Right atrium auricular region (tissue), 2 donors: ENCODE measurements at regions not wholly inside any gene's neighbourhood (a gene's known extent, or its start where the extent isn't known, plus 50 kb on each side); places are given as distances from the start of the nearest gene placed in this dataset.
A peak's percentile ranks its signal among the peaks of the same experiment; 100 is the strongest.

Experiments used
- DNase-seq: peaks from one replicate; pipeline ENCODE4 v3.0.0-alpha.2; 2019; ENCODE audit warnings: low spot score
- H3K27ac ChIP-seq, 2 donors: fragments of 200-600 bp; sonication (generic); 1 replicate in 1 of 2; 2 replicates in 1 of 2; pipeline ENCODE4 v1.5.1; 2016 to 2019
- H3K27me3 ChIP-seq, 2 donors: fragments of 200-600 bp; sonication (generic); one replicate each; pipeline versions ENCODE4 v1.5.1 to v1.6.0; 2017 to 2019
- H3K36me3 ChIP-seq: fragments of 200-600 bp; sonication (generic); one replicate; pipeline ENCODE4 v1.5.1; 2016
- H3K4me1 ChIP-seq, 2 donors: fragments of 200-600 bp; sonication (generic); one replicate each; pipeline versions ENCODE4 v1.5.1 to v1.6.0; 2017 to 2019
- H3K4me3 ChIP-seq, 2 donors: fragments of 200-600 bp; sonication (generic); 1 replicate in 1 of 2; 2 replicates in 1 of 2; pipeline ENCODE4 v1.5.1; 2017 to 2019; ENCODE audit warnings: mild to moderate bottlenecking in 1 of 2, moderate library complexity in 1 of 2
- H3K9me3 ChIP-seq, 2 donors: fragments of 200-600 bp; sonication (generic); one replicate each; pipeline ENCODE4 v1.5.1; 2019
- TF ChIP-seq, protein P1 (sequence below), 2 donors: fragments of 200-600 bp; sonication (generic); IDR thresholded peaks; one replicate each; pipeline ENCODE4 v1.5.1; 2019; ENCODE audit warnings: antibody characterized with exemption in 2 of 2

DNA sequence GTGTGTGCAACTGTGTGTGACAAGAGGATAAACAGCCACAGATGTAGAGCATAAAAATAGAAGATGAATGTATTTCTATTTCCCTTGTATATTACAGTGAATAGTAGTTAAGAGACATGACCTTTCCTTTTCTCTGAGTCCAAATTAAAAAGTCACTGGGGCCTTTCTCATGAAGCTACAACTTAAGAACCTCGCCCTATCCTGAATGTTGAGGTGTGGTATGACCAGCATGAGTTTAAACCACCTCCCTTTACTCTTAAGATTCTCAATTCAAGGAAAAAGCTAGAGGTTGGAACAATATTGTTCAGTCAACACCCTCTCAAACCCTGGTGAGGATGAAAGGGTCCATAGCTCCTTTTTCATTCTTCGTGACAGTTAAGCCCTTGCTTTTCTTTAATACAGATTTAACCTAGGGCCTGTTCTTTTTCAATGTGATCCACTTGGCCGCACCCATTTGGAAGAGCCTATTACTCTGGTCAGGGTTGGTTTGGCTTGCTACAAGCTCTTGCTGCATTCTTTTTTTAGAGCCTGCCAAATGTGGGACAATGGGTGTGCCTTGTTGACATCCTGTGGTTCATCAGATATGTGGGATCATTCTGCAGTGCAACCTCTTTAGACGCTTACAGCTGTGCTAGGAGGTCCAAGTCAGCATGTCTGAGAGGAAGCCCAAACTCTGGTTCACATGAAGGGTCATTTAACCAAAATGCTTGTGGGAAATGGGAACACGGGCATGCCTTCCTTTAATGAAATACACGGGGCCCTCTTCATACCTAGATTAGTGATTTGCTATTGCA, 290.0 kb downstream of the HAO1 start:
- Histone ChIP-seq H3K4me3 (no peak overlapping the region), H3K4me1 (no peaks in the 10 kb centered on the region), H3K9me3 (no peaks in the 10 kb centered on the region), H3K36me3 (no peaks in the 10 kb centered on the region), H3K27me3 (no peaks in the 10 kb centered on the region), H3K27ac (peak overlapping the region in 1 of 2 donors; percentile 40)
- TF ChIP-seq, protein P1, sequence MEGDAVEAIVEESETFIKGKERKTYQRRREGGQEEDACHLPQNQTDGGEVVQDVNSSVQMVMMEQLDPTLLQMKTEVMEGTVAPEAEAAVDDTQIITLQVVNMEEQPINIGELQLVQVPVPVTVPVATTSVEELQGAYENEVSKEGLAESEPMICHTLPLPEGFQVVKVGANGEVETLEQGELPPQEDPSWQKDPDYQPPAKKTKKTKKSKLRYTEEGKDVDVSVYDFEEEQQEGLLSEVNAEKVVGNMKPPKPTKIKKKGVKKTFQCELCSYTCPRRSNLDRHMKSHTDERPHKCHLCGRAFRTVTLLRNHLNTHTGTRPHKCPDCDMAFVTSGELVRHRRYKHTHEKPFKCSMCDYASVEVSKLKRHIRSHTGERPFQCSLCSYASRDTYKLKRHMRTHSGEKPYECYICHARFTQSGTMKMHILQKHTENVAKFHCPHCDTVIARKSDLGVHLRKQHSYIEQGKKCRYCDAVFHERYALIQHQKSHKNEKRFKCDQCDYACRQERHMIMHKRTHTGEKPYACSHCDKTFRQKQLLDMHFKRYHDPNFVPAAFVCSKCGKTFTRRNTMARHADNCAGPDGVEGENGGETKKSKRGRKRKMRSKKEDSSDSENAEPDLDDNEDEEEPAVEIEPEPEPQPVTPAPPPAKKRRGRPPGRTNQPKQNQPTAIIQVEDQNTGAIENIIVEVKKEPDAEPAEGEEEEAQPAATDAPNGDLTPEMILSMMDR (IDR thresholded peaks at IDR 0.05): no peak
- peak; percentile 58 for DNase-seq

DNA sequence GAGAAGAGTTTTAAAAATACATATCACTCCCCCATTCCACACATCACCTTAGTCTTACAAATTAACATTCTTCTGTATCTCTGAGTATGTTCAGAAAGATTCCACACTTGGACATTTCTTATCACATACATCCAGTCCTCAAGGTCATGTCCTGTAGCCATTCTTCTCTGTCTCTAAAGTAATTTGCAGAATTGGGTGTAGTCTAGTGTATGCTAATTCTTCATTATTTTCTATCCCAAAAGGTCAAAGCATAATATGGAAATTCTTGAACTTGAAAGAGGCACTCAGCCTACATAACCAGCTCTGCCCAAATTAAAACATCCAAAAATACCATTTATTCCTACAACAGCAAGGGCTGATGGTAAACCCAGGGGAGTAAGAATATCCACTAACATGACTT, 286.0 kb downstream of the HAO1 start:
- Histone ChIP-seq H3K4me3 (no peak overlapping the region), H3K27ac (no peak overlapping the region), H3K9me3 (no peaks in the 10 kb centered on the region), H3K36me3 (no peaks in the 10 kb centered on the region), H3K27me3 (no peaks in the 10 kb centered on the region), H3K4me1 (no peaks in the 10 kb centered on the region)
- DNase-seq: no peak
- TF ChIP-seq, protein P1 (IDR thresholded peaks at IDR 0.05): no peak

DNA sequence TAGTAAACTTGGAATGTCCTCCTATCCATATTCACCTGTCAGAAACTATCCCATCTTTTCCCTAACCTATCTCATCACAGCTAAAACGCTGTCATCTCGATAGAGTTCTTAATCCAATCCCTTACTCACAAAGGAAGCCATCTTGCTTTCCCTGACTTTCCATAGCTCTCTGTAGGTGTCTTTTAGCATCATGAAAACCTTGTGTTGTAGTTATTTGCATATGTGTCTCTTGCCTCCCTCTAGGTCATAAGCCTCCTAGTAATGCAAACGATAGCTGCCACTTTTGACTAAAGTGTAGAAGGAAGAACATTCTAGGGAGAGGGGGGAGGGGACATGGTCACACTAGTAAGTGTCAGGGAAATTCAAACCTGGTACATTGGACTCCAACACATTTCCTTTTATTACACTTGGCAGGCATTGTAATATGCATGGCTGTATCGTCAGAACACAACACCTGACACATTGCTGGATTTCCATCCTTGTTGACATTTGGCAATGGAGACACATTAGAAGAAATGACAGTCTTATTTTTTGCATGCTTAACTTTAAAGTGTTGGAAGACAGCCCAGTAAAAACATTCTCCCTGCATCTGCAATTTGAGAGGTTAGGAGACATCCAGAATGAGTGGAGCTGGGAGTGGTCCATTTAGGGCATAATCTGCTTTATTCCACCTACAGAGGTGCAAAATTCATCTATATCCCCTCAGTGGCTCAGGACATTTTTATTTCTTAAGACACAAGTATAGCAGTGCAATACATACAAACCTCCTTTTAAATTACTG, 283.4 kb downstream of the HAO1 start:
- TF ChIP-seq, protein P1 (IDR thresholded peaks at IDR 0.05): no peak
- DNase-seq: no peak
- Histone ChIP-seq H3K9me3 (no peaks in the 10 kb centered on the region), H3K36me3 (no peaks in the 10 kb centered on the region), H3K27me3 (no peaks in the 10 kb centered on the region), H3K4me1 (no peaks in the 10 kb centered on the region), H3K27ac (no peak overlapping the region), H3K4me3 (no peak overlapping the region)

DNA sequence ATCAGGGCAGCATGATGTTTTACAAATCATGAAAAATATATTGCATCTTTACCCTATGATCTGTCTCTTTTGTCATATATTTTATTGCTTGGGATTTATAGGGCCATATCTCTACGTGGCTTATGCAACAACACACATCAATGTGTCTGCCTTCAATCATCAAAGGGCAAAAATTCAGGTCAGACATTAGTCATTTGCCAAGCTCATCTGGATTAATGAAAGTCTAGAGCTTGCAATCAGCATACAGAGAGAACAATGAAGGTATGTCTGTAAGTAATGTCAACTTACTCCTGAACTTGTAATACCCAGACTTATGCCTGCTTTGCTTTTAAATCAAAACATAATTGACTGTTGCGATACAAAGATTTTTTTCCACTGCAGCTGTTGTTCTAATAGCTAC, 282.7 kb downstream of the HAO1 start:
- Histone ChIP-seq H3K27me3 (no peaks in the 10 kb centered on the region), H3K9me3 (no peaks in the 10 kb centered on the region), H3K4me1 (no peaks in the 10 kb centered on the region), H3K36me3 (no peaks in the 10 kb centered on the region), H3K27ac (no peak overlapping the region), H3K4me3 (no peak overlapping the region)
- no peak for DNase-seq
- TF ChIP-seq, protein P1 (IDR thresholded peaks at IDR 0.05): no peak

DNA sequence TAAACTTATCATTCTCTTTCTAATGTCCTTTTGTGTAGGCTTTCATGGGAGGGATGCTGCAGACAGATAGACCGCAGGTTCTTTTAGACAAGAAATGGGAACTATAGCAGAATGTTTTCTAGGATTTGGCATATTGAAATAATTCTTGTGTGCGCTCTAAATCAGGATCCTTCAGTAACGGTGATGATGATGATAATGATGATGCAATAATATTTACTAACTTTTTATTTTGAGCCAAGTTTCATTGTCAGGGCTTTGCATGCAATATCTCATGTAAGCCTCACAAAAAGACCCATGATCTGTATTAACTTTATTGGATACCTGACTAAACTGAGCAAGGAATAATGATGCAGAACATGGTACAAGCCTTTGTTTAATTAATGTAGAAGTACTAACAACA, 280.1 kb downstream of the HAO1 start:
- TF ChIP-seq, protein P1 (IDR thresholded peaks at IDR 0.05): no peak

More for the DNA sequence above, 280.1 kb downstream of the HAO1 start:
- Histone ChIP-seq H3K4me1 (no peaks in the 10 kb centered on the region), H3K27me3 (no peaks in the 10 kb centered on the region), H3K9me3 (no peaks in the 10 kb centered on the region), H3K27ac (no peak overlapping the region), H3K36me3 (no peaks in the 10 kb centered on the region), H3K4me3 (no peak overlapping the region)
- DNase-seq: no peak
